DMS 273 (cell line): ENCODE measurements at regions not wholly inside any gene's neighbourhood (a gene's known extent, or its start where the extent isn't known, plus 50 kb on each side); places are given as distances from the start of the nearest gene placed in this dataset.
A peak's percentile ranks its signal among the peaks of the same experiment; 100 is the strongest.

Experiments used
- DNase-seq: peaks from one replicate; lab custom pipeline; 2025; ENCODE audit not compliant: unreplicated experiment; lab: John Stamatoyannopoulos, UW

- no peak for DNase-seq
Observed at GRCh38 chr2:2749206-2749598, 418.1 kb upstream of the MYT1L start.

DNA sequence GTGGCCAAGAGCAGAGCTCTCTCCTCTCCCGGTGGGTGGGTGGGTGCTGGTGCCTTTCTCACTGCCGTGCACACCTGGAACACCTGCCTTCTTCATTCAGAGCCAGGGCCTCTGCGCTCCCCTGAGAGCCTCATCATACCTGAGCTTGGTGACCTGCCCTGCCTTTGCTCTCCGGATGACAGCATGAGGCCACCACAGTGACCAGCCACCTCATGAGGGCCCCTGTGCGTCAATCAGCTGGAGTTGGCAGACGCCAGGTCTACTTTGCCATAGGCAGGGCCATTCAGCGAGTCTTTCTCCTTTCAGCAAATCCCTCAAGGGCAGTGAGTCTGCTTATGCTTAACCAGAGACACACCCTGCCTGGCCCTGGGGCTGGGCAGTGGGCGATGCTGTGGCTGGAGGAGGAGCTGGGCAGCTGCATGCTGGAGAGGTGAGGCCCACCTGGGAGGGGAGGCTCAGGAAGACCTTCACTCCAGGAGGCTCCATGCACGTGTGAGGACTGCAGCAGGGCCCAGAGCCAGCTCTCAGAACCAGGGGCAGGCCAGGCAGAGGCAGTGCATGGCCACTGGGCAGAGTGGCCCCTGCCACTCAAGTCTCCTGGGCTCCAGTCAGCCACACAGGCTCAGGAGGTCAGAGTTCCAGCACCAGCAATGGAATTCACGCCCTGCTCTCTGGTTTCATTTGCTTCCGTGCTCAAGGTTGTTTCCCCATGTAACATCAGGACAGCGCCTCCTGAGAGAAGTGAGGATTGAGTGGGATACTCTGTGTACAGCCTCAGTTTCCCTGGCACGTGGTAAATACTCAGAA lies 417.5 kb upstream of the MYT1L start:
- no peak for DNase-seq

DNA sequence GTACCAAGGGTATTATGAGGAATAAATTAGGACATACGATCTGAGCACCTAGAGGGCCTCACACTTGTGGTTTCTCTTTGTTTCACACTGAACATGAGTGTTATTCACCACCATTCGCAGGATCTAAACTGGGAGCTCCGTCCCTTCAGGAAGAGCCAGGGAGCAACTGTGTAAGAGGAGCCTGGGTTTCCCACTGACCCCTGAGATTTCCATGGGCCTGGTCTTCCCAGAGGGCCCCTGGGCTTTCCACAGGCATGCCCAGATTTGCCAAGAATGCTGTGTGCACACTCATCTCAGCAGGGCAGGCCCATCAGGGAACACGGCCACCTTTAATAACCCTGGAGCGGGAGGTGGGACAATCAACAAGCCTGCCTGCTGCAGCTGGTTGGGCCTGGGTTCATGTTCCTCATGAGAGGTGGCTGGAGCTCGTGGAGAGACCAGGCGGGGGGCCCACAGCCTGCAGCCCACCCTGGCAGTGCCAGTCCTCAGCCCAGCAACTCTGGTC lies 416.8 kb upstream of the MYT1L start:
- DNase-seq, result peak; percentile 22

DNA sequence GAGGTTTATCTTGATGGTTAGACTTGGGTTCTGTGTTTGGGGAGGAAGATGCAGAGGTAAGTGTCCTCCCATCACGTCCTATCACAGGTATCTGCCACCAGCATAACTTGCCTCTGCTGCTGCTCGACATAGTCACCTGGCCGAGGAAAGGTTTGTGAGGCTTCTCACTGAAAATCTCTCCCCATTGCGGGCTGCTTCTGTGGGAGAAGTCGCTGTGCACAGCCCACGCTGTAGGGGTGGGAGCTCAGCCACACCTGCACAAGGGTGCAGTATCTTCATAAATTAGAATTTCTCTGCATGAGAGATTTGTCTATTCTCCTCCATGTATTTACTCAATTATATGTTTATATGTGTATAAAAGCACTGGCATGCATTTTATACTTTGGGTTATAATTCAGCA lies 415.7 kb upstream of the MYT1L start:
- DNase-seq, result no peak

DNA sequence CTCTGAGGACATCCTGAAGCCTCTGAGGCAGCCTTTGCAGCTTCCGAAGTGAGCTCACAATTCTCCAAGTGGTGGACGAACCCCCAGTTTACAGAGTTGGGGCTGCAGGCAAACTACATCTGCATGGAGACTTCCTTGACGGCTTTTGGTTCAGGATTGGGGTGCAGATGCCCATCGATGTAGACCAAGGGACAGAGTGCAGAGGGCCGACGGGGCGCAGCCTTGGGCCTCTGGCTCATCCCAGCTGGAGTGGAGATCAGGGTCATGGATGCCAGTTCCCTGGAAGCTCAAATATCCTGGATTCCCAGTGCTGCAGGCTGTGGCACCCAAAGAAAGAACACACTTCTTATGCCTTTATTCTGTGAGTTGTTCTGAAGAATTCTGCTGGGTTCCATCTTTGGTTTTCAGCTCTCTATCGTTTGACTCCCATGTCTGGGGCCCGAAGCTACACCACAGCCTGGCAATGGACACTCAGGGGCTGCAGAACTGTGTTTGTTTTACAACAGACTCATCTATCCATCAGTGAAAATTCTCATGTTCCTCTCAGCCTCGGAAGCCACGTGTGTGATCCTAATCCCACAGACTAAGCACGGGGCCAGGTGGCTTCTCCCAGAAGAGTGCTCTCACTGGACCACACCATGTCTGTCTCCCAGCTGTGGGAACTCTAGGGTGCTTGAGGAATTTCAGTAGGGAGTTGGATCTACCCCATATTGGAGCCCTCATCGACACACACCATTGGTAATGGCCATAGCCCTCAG lies 414.1 kb upstream of the MYT1L start:
- no peak for DNase-seq

DNA sequence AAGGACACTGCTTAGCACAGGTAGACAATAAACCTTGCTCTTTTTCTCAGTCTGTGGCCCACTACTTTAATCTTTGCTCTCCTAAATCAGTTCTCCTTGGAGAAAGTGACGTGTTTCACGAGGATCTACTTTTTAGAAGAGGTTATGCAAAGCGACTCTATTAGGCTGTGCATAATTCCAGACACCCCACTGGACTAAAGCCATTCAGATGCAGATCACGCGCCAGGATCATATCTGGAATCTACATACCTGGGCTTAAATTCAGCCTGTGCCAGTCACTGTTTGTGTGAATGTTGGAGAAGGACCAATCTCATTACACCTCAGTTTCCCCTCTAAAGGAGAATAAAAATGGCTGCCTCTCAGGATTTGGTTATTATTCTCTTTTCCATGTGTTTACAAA lies 413.0 kb upstream of the MYT1L start:
- no peak for DNase-seq

DNA sequence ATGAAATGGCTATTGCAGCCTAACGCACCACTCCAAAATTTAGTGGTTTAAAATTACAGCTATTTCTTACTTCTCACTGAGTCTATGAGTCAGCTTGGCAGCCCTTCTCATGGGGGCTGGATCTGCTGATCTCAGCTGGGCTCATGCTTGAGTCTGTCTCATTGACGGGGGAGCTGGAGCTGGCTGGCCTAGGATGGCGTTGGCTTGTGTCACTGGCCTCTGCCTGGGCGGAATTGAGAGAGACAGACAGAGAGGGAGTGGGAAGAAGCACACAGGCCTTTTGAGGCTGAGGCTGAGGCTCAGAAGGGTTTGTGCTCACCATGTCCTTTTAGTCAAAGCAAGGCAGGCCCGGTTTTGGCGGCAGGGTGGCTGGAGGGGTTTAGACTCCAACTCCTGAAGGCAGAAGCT lies 412.1 kb upstream of the MYT1L start:
- peak; percentile 42 for DNase-seq

DNA sequence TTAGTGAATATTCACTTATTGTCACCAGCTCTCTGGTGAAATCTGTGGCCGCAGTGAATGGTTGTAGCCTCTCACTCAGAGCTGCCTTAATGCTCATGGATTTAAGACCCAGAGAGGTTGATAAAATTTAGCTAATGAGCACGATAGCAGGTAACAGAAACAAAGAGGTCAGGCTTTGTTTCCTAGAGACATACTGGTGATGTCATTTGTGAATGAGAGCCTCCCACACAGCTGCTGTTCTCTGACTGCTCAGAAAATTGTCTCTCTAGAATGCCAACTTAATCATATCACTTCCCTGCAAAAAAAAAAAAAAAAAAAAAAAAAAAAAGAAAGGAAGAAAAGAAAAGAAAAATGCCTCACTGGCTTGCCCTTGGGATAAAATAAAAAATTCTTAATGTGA lies 411.7 kb upstream of the MYT1L start:
- DNase-seq, result peak; percentile 21

DNA sequence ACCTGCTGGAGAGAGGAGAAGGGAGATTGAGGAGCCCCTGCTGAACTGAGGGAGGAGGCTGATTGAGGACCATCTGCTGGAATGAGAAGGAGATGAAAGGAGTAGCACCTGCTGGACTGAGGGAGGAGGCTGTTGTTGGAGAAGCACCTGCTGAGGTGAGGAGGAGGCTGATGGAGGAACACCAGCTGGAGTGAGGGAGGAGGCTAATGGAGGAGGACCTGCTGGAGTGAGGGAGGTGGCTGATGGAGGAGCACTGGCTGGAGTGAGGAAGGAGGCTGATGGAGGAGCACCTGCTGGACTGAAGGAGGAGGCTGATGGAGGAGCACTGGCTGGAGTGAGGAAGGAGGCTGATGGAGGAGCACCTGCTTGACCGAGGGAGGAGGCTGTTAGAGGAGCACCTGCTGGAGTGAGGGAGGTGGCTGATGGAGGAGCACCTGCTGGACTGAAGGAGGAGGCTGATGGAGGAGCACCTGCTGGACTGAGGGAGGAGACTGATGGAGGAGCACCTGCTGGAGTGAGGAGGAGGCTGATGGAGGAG lies 409.2 kb upstream of the MYT1L start:
- no peak for DNase-seq

GRCh38 chr2:2739231-2739795 lies 408.2 kb upstream of the MYT1L start:
- DNase-seq, result no peak

DNA sequence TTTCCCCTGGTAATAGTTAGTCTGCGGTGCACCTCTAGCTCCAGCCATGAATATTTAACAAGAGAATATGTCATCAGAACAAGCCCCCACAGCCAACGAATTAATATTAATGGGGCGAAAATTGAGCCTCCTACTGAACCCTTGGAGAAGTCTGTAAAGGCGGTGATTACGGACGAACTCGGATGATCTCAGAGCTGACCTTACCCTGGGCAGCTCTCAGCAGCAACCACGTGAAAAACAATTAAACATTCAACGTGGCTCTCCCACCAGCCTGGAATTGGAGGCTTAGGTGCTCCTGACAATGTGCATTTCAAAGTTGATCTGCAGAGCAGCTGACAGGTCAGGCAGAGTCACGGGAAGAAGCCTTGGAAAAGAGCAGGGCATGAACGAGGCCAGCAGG lies 407.6 kb upstream of the MYT1L start:
- DNase-seq, result no peak

GRCh38 chr2:2738276-2738675 lies 407.2 kb upstream of the MYT1L start:
- DNase-seq, result no peak

- DNase-seq, result no peak
Observed at GRCh38 chr2:2735041-2735440, 404.0 kb upstream of the MYT1L start.

DNA sequence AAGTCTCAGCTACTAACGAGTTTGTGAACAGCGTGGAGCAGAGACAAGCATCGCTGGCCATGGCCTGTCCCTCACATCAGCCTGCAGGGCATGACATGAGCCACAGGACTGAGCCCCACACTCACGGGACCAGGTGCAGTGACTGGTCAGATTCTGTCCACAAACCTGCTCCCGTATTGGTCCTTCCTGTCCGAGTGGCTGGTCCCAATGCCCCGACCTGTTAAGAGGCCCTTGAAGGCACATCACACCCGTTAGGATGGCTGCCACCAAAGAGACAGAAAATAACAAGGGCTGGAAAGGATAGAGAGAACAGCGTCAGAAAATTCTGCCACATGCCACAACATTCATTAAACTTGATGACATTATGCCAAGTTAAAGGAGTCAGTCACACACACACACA lies 403.2 kb upstream of the MYT1L start:
- DNase-seq, result no peak

DNA sequence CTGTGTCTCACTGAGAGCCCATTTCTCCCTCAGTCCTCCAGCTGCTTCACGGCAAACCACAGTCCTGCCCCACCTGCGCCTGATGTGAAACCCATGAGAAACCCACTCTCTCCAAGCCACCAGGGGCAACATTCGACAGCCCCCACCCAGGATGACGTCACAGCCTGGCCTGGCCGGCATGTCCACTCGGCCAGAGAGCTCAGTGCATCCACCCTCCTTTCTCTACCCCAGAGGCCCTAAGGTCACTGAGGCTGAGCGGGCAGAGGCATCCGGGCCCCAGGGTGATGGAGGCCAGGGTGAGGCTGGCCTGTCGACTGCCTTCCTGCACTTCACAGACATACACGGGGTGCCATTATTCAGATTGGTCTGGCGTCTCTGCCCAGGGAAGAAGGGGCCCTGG lies 402.7 kb upstream of the MYT1L start:
- no peak for DNase-seq

DNA sequence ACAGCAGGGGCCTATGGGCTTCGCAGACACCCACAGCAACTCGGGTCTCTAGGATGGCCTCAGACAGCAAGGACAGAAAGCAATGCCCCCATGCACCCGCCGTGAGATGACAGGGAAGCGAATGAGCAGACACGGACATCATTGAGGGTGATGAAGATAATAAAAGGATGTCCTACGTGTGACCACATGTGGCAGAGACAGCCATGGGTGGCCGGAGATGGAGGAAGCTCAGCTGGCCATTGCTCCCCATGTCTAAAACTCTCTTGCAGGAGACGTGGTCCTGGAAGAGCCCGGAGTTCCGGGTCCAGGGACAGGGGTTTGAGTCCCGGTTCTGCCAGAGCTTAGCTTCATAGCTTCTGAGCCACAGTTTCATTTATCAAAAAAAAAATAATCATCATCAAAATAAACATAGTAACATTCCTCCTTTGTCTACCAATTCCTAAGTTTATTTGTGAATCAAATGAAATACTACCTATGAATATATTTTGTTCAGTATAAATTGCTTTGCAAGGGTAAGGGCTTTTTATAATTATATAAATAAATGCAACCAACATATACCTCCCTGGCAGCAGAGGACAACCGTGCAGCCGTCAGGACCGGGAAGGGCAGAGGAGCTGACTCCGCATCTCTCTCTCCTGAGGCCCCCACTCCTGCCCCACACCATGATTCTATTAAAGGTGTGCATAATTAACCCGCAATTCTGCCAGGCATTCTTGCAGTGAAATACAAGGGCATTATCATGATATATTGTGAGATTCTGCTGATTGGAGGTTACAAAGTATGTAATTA lies 401.4 kb upstream of the MYT1L start:
- no peak for DNase-seq

GRCh38 chr2:2731816-2732284 lies 400.8 kb upstream of the MYT1L start:
- no peak for DNase-seq

DNA sequence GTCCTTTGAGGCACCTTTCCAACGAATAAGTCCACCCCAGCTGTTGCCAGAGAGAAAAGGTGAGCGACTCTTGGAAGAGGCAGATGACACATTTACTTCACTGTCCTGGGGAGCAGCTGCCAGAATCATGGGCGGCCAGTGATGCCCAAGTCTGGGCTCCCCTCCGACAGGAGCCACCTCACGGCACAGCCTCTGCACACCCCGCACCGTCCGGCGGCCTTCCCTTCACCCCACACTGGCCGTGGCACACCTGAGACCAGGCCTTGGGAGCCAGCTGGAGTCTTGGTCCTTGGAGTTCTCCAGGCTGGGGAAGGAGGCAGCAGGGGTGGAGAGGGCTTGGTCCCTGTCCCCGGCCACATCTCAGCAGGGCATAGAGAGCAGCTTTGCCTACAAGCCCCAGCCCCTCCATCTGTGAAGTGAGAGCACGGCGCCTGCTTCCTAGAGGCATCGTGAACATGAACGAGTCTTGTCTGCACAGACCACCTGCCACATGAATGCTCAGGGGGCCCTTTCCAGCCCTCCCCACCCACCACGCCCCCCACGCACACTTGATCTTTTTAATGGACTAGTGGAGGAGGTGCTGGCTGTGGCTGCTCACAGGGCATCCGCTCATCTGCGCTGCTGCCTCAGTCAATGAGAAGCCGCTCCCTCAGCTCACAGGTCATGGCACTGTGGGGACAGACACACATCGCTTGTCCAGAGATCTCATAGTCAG lies 400.2 kb upstream of the MYT1L start:
- no peak for DNase-seq

DNA sequence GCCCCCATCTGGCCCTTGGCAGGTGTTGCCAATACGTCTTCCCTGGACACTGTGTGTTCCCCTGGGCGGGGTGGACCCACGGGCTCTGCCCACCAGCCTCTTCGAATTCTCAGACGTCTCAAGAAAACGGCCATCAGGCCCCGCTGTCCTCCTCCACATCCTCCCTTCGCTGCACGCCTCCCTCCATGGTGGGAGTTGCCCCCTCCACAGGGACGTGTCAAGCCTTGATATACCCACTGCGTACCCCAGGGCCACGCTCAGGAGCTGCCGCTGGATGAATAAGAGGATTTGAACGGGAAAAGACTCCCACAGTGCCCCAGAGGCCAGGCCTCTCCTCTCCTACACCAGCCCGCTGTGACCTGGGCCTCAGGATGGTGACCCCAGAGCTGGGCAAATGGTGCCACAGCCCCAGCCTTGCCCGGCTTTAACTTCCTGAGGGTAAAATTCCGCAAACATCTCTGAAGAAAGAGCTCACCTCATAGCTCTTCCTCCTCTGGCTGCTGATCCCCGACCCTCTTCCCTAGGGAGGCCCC lies 399.3 kb upstream of the MYT1L start:
- DNase-seq, result no peak

GRCh38 chr2:2729246-2729645 lies 398.2 kb upstream of the MYT1L start:
- no peak for DNase-seq
